Epithelial cell of proximal tubule (primary cell): ENCODE measurements at regions not wholly inside any gene's neighbourhood (a gene's known extent, or its start where the extent isn't known, plus 50 kb on each side); places are given as distances from the start of the nearest gene placed in this dataset.
A peak's percentile ranks its signal among the peaks of the same experiment; 100 is the strongest.

ENCODE experiments used
- DNase-seq: peaks from one replicate; pipeline ENCODE4 v3.0.0-alpha.2; 2011; ENCODE audit warnings: low read depth
- H3K4me3 ChIP-seq: 2 replicates; pipeline ENCODE4 v1.5.1; 2011; ENCODE audit warnings: low read depth, mild to moderate bottlenecking, low read length
- CTCF ChIP-seq: conservative IDR thresholded peaks from 2 replicates; pipeline ENCODE4 v1.5.1; 2012; ENCODE audit warnings: low read depth, mild to moderate bottlenecking, low read length

GRCh38 chr16:7090628-7091115 is 242.0 kb upstream of the RBFOX1 start:
- DNase-seq: no peak
- H3K4me3 ChIP-seq: no peak overlapping the region
- TF ChIP-seq CTCF: no peak

GRCh38 chr16:7089751-7090150 is 242.9 kb upstream of the RBFOX1 start:
- TF ChIP-seq CTCF: no peak
- H3K4me3 ChIP-seq: no peak overlapping the region
- no peak for DNase-seq

DNA sequence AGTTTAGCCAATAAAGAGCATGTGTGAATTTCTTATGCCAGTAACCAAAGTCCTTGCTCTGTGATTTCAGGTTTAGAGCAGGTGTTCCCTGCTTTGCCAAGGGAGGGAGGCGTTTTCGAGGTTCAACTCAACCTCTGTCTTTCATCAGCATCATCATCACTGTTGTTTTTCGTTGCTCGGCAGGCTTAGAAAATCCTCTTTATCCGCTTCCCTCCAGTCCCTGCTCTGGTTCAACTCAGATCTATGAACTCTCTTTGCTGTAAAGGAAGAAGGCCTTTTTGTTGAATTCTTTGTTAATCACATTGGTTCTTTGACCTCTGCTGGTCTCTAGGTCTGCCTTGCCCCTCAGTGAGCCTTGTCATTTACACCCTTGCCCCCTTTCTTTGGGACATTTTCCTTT is 243.9 kb upstream of the RBFOX1 start:
- no peak for TF ChIP-seq CTCF
- H3K4me3 ChIP-seq: no peak overlapping the region
- no peak for DNase-seq

DNA sequence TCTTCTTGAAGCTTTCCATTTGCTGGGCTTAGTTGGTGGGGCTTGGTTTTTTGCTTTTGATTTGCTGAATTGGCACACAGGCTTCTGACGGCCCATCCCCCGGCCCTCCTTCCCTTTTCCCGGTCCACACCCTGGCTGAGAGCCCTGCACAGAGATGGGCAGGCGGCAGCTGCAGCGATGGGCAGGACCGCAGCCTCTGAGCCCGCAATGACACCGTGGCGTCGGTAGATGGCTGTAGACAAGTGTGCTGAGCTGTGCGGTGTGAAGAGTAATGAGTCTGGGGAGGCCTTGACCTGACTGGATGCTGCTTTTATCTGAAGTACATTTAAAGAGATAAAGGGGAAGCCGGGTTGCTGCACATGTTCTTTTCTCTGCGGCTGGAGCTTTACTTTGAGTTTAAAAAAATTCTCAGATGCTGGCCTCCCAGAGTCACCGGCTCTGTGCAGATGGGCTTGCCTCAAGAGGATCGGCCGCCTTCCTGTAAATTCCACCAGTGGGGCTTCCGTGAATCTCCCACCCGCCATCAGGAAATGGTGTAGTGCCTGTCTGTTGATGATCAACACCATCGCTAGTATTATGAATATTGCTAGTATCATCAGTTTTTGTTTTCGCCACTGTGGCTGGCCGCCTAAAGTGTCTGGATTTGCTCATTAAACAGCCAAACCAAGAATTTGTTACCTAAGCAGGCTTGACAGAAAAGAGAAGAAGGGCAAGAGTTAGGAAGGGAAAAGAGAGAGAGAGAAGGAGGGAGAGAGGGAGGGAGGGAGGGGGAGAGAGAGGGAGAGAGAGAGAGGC is 245.6 kb upstream of the RBFOX1 start:
- no peak overlapping the region for H3K4me3 ChIP-seq
- no peak for DNase-seq
- TF ChIP-seq CTCF: peak; percentile 29

- no peak for TF ChIP-seq CTCF
These were observed 246.9 kb upstream of the RBFOX1 start for GRCh38 chr16:7085776-7086175.

GRCh38 chr16:7083096-7083495 is 249.5 kb upstream of the RBFOX1 start:
- H3K4me3 ChIP-seq: no peak overlapping the region
- DNase-seq: no peak
- TF ChIP-seq CTCF: no peak

More at GRCh38 chr16:7085776-7086175, 246.9 kb upstream of the RBFOX1 start:
- no peak for DNase-seq
- H3K4me3 ChIP-seq: no peak overlapping the region

DNA sequence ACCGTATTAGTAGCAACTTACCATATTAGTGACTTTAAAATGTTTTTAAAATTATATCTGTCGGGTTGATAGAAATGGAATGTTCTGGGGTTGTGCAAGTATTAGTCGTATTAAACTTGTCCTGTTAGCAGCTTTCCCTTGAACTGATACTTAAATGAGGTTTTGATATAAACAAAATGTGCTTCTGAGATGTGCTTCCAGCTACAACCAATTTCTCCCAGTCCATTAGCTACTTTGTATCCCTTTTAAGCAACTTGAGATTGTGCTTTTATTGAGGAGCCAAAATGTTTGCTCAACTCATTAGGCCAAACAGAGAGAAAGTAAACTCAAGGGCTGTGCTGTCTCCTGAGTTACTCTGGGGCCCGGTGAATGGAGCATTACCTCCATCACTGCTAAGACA is 255.0 kb upstream of the RBFOX1 start:
- H3K4me3 ChIP-seq: no peak overlapping the region
- DNase-seq: no peak
- TF ChIP-seq CTCF: no peak
